IMR-90 (cell line): ENCODE measurements at regions not wholly inside any gene's neighbourhood (a gene's known extent, or its start where the extent isn't known, plus 50 kb on each side); places are given as distances from the start of the nearest gene placed in this dataset.

ENCODE experiments used
- ATAC-seq: fragments of 200-7000 bp; cut with Tn5 transposase; 2 replicates; pipeline ENCODE4 v1.9.1; 2020; ENCODE audit warnings: low read depth, mild to moderate bottlenecking, moderate library complexity
- BruUV-seq: library from RNA; stranded (reverse); fragments of 400-500 nt; replicated peaks from 2 replicates; lab custom pipeline; 2021; lab: Mats Ljungman, UMichigan
- CTCF ChIA-PET: fragments of 300-600 bp; formaldehyde crosslinking; extraction: SDS; loops from one replicate; lab custom pipeline; 2021; ENCODE audit warnings: antibody characterized with exemption; lab: Yijun Ruan, JAX
- POLR2A ChIA-PET: fragments of 300-600 bp; sonication (Branson Sonifier 250); formaldehyde crosslinking; loops from one replicate; lab custom pipeline; 2022; ENCODE audit warnings: antibody characterized with exemption; ENCODE audit not compliant: unreplicated experiment; lab: Charles Lee
- DNase-seq: peaks from one replicate; pipeline ENCODE4 v3.0.0; 2013
- H2AFZ ChIP-seq: replicated peaks from 2 replicates; pipeline ENCODE3; 2013; ENCODE audit warnings: low read length, mild to moderate bottlenecking; ENCODE audit not compliant: poor library complexity
- H2AK5ac ChIP-seq: 2 replicates; pipeline ENCODE4 v1.6.1; 2013; ENCODE audit warnings: low read depth, low read length, inconsistent platforms
- H2AK9ac ChIP-seq: replicated peaks from 2 replicates; pipeline ENCODE3; 2013; ENCODE audit warnings: mild to moderate bottlenecking, low read depth, low read length, moderate library complexity; ENCODE audit not compliant: poor library complexity
- H2BK120ac ChIP-seq: 2 replicates; pipeline ENCODE4 v1.6.1; 2013; ENCODE audit warnings: low read depth, low read length, inconsistent platforms
- H2BK15ac ChIP-seq: 3 replicates; pipeline ENCODE4 v1.6.1; 2013; ENCODE audit warnings: low read depth, low read length, inconsistent platforms
- H2BK20ac ChIP-seq: 2 replicates; pipeline ENCODE4 v1.6.1; 2013; ENCODE audit warnings: low read depth, mild to moderate bottlenecking, inconsistent platforms, low read length, moderate library complexity
- H2BK5ac ChIP-seq: 2 replicates; pipeline ENCODE4 v1.6.1; 2013; ENCODE audit warnings: mild to moderate bottlenecking, low read depth, low read length, inconsistent platforms; ENCODE audit not compliant: poor library complexity, severe bottlenecking
- H3K14ac ChIP-seq: replicated peaks from 2 replicates; pipeline ENCODE4 v1.6.1; 2013; ENCODE audit warnings: low read depth, low read length, inconsistent platforms
- H3K18ac ChIP-seq: 2 replicates; pipeline ENCODE4 v1.6.1; 2013; ENCODE audit warnings: low read depth, low read length, control low read depth
- H3K23ac ChIP-seq: 2 replicates; pipeline ENCODE4 v1.6.1; 2013; ENCODE audit warnings: low read depth, low read length, inconsistent platforms
- H3K27ac ChIP-seq: 2 replicates; pipeline ENCODE4 v1.5.1; 2013; ENCODE audit warnings: mild to moderate bottlenecking, control low read depth, low read length; ENCODE audit not compliant: insufficient read depth
- H3K27me3 ChIP-seq: 2 replicates; pipeline ENCODE4 v1.6.1; 2013; ENCODE audit warnings: low read length; ENCODE audit not compliant: control insufficient read depth, insufficient read depth
- H3K36me3 ChIP-seq: 2 replicates; pipeline ENCODE4 v1.6.1; 2013; ENCODE audit warnings: low read length, mixed read lengths; ENCODE audit not compliant: control insufficient read depth, insufficient read depth
- H3K4ac ChIP-seq: 2 replicates; pipeline ENCODE4 v1.6.1; 2013; ENCODE audit warnings: low read depth, low read length, inconsistent platforms
- H3K4me1 ChIP-seq: 2 replicates; pipeline ENCODE4 v1.6.1; 2013; ENCODE audit warnings: low read length, mixed read lengths; ENCODE audit not compliant: control insufficient read depth, insufficient read depth
- H3K4me2 ChIP-seq: 2 replicates; pipeline ENCODE4 v1.6.1; 2013; ENCODE audit warnings: low read depth, mild to moderate bottlenecking, control low read depth, low read length, moderate library complexity
- H3K4me3 ChIP-seq: 2 replicates; pipeline ENCODE4 v1.5.1; 2013; ENCODE audit warnings: low read depth, mild to moderate bottlenecking, control low read depth, low read length, moderate library complexity; ENCODE audit not compliant: insufficient read depth
- H3K56ac ChIP-seq: 2 replicates; pipeline ENCODE4 v1.6.1; 2013; ENCODE audit warnings: low read length, inconsistent platforms; ENCODE audit not compliant: insufficient read depth; ENCODE audit errors: extremely low read depth
- H3K79me1 ChIP-seq, 2 experiments: 2 replicates each; pipeline ENCODE4 v1.6.1; 2013; ENCODE audit warnings: low read length in 2 of 2, inconsistent platforms in 1 of 2, low read depth in 1 of 2
- H3K9ac ChIP-seq: 2 replicates; pipeline ENCODE4 v1.6.1; 2013; ENCODE audit warnings: low read depth, low read length, control low read depth
- H3K9me1 ChIP-seq: 2 replicates; pipeline ENCODE4 v1.6.1; 2013; ENCODE audit warnings: low read length, inconsistent platforms; ENCODE audit not compliant: insufficient read depth
- H3K9me3 ChIP-seq: 2 replicates; pipeline ENCODE4 v1.6.1; 2013; ENCODE audit warnings: low read length; ENCODE audit not compliant: control insufficient read depth, insufficient read depth
- H4K20me1 ChIP-seq: 2 replicates; pipeline ENCODE4 v1.6.1; 2013; ENCODE audit warnings: low read length, inconsistent platforms; ENCODE audit not compliant: insufficient read depth
- H4K5ac ChIP-seq: 2 replicates; pipeline ENCODE4 v1.6.1; 2013; ENCODE audit warnings: mild to moderate bottlenecking, low read depth, low read length, control low read depth
- H4K8ac ChIP-seq, 2 experiments: 2 replicates each; pipeline ENCODE4 v1.6.1; 2013; ENCODE audit warnings: low read depth in 2 of 2, low read length in 2 of 2, control low read depth in 1 of 2, inconsistent platforms in 1 of 2
- H4K91ac ChIP-seq: 2 replicates; pipeline ENCODE4 v1.6.1; 2013; ENCODE audit warnings: low read depth, low read length, inconsistent platforms; ENCODE audit not compliant: insufficient read depth
- CHD1 ChIP-seq: IDR thresholded peaks from 2 replicates; pipeline ENCODE4 v1.6.1; 2012; ENCODE audit warnings: low read depth, low read length, improper control_type of control experiment
- ELK1 ChIP-seq: fragments of 150-350 bp; IDR thresholded peaks from 2 replicates; pipeline ENCODE4 v1.6.1; 2016; ENCODE audit warnings: low read depth, mild to moderate bottlenecking, low read length, moderate library complexity, borderline replicate concordance
- FOS ChIP-seq: fragments of 150-350 bp; IDR thresholded peaks from 2 replicates; pipeline ENCODE4 v1.6.1; 2016; ENCODE audit warnings: low read depth, low read length
- MAFK ChIP-seq: IDR thresholded peaks from 2 replicates; pipeline ENCODE4 v1.6.1; 2012; ENCODE audit warnings: low read depth, low read length, improper control_type of control experiment
- MAZ ChIP-seq: IDR thresholded peaks from 2 replicates; pipeline ENCODE4 v1.6.1; 2012; ENCODE audit warnings: low read depth, mild to moderate bottlenecking, low read length, improper control_type of control experiment, moderate library complexity, borderline replicate concordance
- MXI1 ChIP-seq: IDR thresholded peaks from 2 replicates; pipeline ENCODE4 v1.6.1; 2012; ENCODE audit warnings: low read depth, mild to moderate bottlenecking, low read length, moderate library complexity, borderline replicate concordance
- NFE2L2 ChIP-seq: fragments of 150-350 bp; IDR thresholded peaks from 2 replicates; pipeline ENCODE4 v1.6.1; 2016; ENCODE audit warnings: low read depth, mild to moderate bottlenecking, low read length
- POLR2A ChIP-seq: IDR thresholded peaks from 2 replicates; pipeline ENCODE4 v1.6.1; 2012; ENCODE audit warnings: mild to moderate bottlenecking, low read depth, low read length
- RAD21 ChIP-seq: IDR thresholded peaks from 2 replicates; pipeline ENCODE4 v1.6.1; 2012; ENCODE audit warnings: low read length, improper control_type of control experiment
- RCOR1 ChIP-seq: IDR thresholded peaks from 2 replicates; pipeline ENCODE4 v1.6.1; 2012; ENCODE audit warnings: mild to moderate bottlenecking, low read length, improper control_type of control experiment; ENCODE audit not compliant: insufficient replicate concordance
- RFX5 ChIP-seq: IDR thresholded peaks from 2 replicates; pipeline ENCODE4 v1.8.0; 2012; ENCODE audit warnings: low read depth, mild to moderate bottlenecking, low read length, moderate library complexity
- SMC3 ChIP-seq: fragments of 150-350 bp; IDR thresholded peaks from 2 replicates; pipeline ENCODE4 v1.6.1; 2016; ENCODE audit warnings: low read depth, mild to moderate bottlenecking, antibody characterized with exemption, low read length, moderate library complexity
- WGBS, 2 experiments: methylation state at CpG; one replicate each; pipeline versions ENCODE4 v1.1.5 to v1.1.7; 2013; ENCODE audit warnings: missing lambda C conversion rate in 2 of 2; ENCODE audit not compliant: insufficient read length in 1 of 2; ENCODE audit errors: extremely low coverage in 2 of 2; 5-methylcytosine and 5-hydroxymethylcytosine counted together
- dilution Hi-C: fragments of 300-500 bp; cut with HindIII; formaldehyde crosslinking; loops from one replicate; pipeline ENCODE4 v1.14.3; 2018; ENCODE audit warnings: low sequenced_read_pairs; ENCODE audit not compliant: unreplicated experiment
- in situ Hi-C: fragments of 300-500 bp; cut with MboI; formaldehyde crosslinking; loops from 3 replicates; pipeline ENCODE4 v1.14.3; 2019; ENCODE audit warnings: low sequenced_read_pairs, inconsistent platforms, mixed read lengths
- intact Hi-C: fragments of 100-400 bp; cut with micrococcal nuclease; formaldehyde crosslinking; loops from 2 replicates; pipeline ENCODE4 v1.10.0; 2022

GRCh38 chr9:117936185-117937130 is 232.3 kb downstream of the TLR4 start:
- no peak overlapping the region for H3K56ac ChIP-seq
- DNase-seq (no peak), ATAC-seq (no peak)
- no peak overlapping the region for H3K9ac ChIP-seq
- H3K27me3 ChIP-seq = no peaks in the 10 kb centered on the region
- H2AK5ac ChIP-seq = no peak overlapping the region
- H3K14ac ChIP-seq = no peak overlapping the region
- no peak overlapping the region for H2BK15ac ChIP-seq
- CTCF ChIA-PET = no interaction called here
- H2BK20ac ChIP-seq = no peak overlapping the region
- in situ Hi-C loops (no loop called here), dilution Hi-C loops (no loop called here), intact Hi-C loops (no loop called here)
- WGBS, 2 experiments = 0% methylated on average over 1 of the region's 5 CpGs; no CpG with 5 or more reads in 1 of the 2 experiments
- no peak overlapping the region for H2AFZ ChIP-seq
- H3K18ac ChIP-seq = no peak overlapping the region
- H3K36me3 ChIP-seq = no peaks in the 10 kb centered on the region
- H3K9me3 ChIP-seq = no peaks in the 10 kb centered on the region
- no peak for TF ChIP-seq MAFK
- no peak for TF ChIP-seq CHD1
- no peak for TF ChIP-seq RAD21
- TF ChIP-seq ELK1 = no peak
- no peak for TF ChIP-seq POLR2A
- TF ChIP-seq SMC3 = no peak
- TF ChIP-seq NFE2L2 = no peak
- no peak for TF ChIP-seq MXI1
- no peak for TF ChIP-seq MAZ
- TF ChIP-seq FOS = no peak
- TF ChIP-seq RFX5 = no peak
- TF ChIP-seq RCOR1 = no peak
- H3K4me3 ChIP-seq = no peak overlapping the region
- no peak overlapping the region for H4K91ac ChIP-seq
- no peak overlapping the region for H3K23ac ChIP-seq
- no peaks in the 10 kb centered on the region for H3K4me1 ChIP-seq
- H3K9me1 ChIP-seq = no peaks in the 10 kb centered on the region
- POLR2A ChIA-PET = no interaction called here
- H3K79me1 ChIP-seq = no peaks in the 10 kb centered on the region
- H2BK5ac ChIP-seq = no peak overlapping the region
- H3K4me2 ChIP-seq = no peak overlapping the region
- H2AK9ac ChIP-seq = no peak overlapping the region
- H3K4ac ChIP-seq = no peak overlapping the region
- no peaks in the 10 kb centered on the region for H4K20me1 ChIP-seq
- no peak overlapping the region for H3K27ac ChIP-seq
- H2BK120ac ChIP-seq = no peak overlapping the region
- no peak overlapping the region for H4K5ac ChIP-seq
- H4K8ac ChIP-seq = no peak overlapping the region
- no TSS peak for BruUV-seq
